ENCODE measurements at regions not wholly inside any gene's neighbourhood (a gene's known extent, or its start where the extent isn't known, plus 50 kb on each side); places are given as distances from the start of the nearest gene placed in this dataset.

- WGBS, 3 donors, result 64 to 71% (median 64%) methylated on average over 6 of the region's 6 CpGs
- Histone ChIP-seq H3K4me3 (no peak overlapping the region), H3K36me3 (no peaks in the 10 kb centered on the region), H3K9me3 (no peaks in the 10 kb centered on the region), H3K27ac (no peak overlapping the region), H3K27me3 (no peaks in the 10 kb centered on the region), H3K4me1 (ENCODE audit: insufficient read depth) (peaks cover 2% of the 10 kb centered on the region)
- TF ChIP-seq EP300 (IDR thresholded peaks at IDR 0.05), result no peak
- no peak for TF ChIP-seq CTCF (IDR thresholded peaks at IDR 0.05)
- TF ChIP-seq POLR2A (IDR thresholded peaks at IDR 0.05), result no peak
- intact Hi-C loops (cut with DNase I), result no loop called here
- no peak for DNase-seq
Observed at GRCh38 chr5:173397516-173397915, 69.3 kb upstream of the STC2 start.

GRCh38 chr5:173396311-173396993 is 68.2 kb upstream of the STC2 start:
- TF ChIP-seq CTCF (IDR thresholded peaks at IDR 0.05) (no peak), EP300 (IDR thresholded peaks at IDR 0.05) (no peak), POLR2A (IDR thresholded peaks at IDR 0.05) (no peak)
- Histone ChIP-seq H3K9me3 (no peaks in the 10 kb centered on the region), H3K27me3 (no peaks in the 10 kb centered on the region), H3K36me3 (no peaks in the 10 kb centered on the region), H3K4me1 (ENCODE audit: insufficient read depth) (peaks cover 2% of the 10 kb centered on the region), H3K4me3 (no peak overlapping the region), H3K27ac (no peak overlapping the region)
- WGBS, 3 donors, result 80 to 87% (median 83%) methylated on average over 14 of the region's 14 CpGs
- no peak for DNase-seq
- intact Hi-C loops (cut with DNase I), result no loop called here

- Histone ChIP-seq H3K27me3 (no peaks in the 10 kb centered on the region), H3K4me1 (ENCODE audit: insufficient read depth) (peaks cover 2% of the 10 kb centered on the region), H3K36me3 (no peaks in the 10 kb centered on the region), H3K9me3 (no peaks in the 10 kb centered on the region), H3K4me3 (no peak overlapping the region), H3K27ac (no peak overlapping the region)
- no peak for TF ChIP-seq EP300 (IDR thresholded peaks at IDR 0.05)
- TF ChIP-seq POLR2A (IDR thresholded peaks at IDR 0.05), result no peak
- no peak for TF ChIP-seq CTCF (IDR thresholded peaks at IDR 0.05)
- no peak for DNase-seq
- WGBS, 3 donors, result 73 to 85% (median 75%) methylated on average over 7 of the region's 7 CpGs
- intact Hi-C loops (cut with DNase I), result no loop called here
Observed at GRCh38 chr5:173395933-173396308, 67.7 kb upstream of the STC2 start.

GRCh38 chr5:173395257-173395932 is 67.2 kb upstream of the STC2 start:
- Histone ChIP-seq H3K4me3 (no peak overlapping the region), H3K36me3 (no peaks in the 10 kb centered on the region), H3K27me3 (no peaks in the 10 kb centered on the region), H3K27ac (no peak overlapping the region), H3K4me1 (ENCODE audit: insufficient read depth) (peaks cover 2% of the 10 kb centered on the region), H3K9me3 (no peaks in the 10 kb centered on the region)
- TF ChIP-seq POLR2A (IDR thresholded peaks at IDR 0.05) (no peak), CTCF (IDR thresholded peaks at IDR 0.05) (no peak), EP300 (IDR thresholded peaks at IDR 0.05) (no peak)
- 48 to 59% (median 54%) methylated on average over 6 of the region's 6 CpGs for WGBS, 3 donors
- intact Hi-C loops (cut with DNase I), result no loop called here
- DNase-seq, result no peak
